ENCODE measurements at regions not wholly inside any gene's neighbourhood (a gene's known extent, or its start where the extent isn't known, plus 50 kb on each side); places are given as distances from the start of the nearest gene placed in this dataset.

DNA sequence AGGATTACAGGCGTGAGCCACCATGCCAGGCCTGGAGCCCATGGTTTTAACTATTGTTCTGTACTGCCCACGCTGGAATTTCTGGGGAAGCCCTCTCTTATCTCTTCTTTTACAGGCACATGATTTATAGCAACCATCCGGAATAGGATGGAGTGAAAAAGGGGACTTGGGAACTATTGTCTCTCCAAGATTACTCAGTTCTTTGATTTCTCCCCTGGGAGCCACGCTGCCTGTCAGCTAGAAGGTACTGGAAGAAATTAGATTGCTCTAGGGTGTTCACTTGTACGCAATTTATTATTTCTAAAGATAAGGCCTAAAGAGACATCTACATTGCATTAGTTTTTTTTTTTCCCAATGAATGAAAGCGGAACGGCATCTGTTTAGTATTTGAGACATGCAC is 65.6 kb upstream of the PTPRJ start:
- Mint-ChIP-seq H3K27ac (peak overlapping the region; percentile 52), H3K36me3 (ENCODE audit: low read depth) (no peaks in the 10 kb centered on the region), H3K9me3 (no peaks in the 10 kb centered on the region), H3K4me1 (ENCODE audit: low read depth) (peaks cover 41% of the 10 kb centered on the region), H3K4me3 (no peak overlapping the region), H3K27me3 (no peaks in the 10 kb centered on the region)
- Histone ChIP-seq H3K27ac (ENCODE audit: low read depth in 1 of 2, low read length in 2 of 2) (no peak overlapping the region), H3K4me3 (ENCODE audit: low read length) (no peak overlapping the region), H3K27me3 (ENCODE audit: control insufficient read depth in 1 of 2, insufficient read depth in 2 of 2, low read length in 2 of 2) (no peaks in the 10 kb centered on the region), H3K36me3 (ENCODE audit: insufficient read depth, low read length) (no peaks in the 10 kb centered on the region), H3K4me1 (ENCODE audit: insufficient read depth, low read length) (peaks cover 41% of the 10 kb centered on the region), H3K9me3 (ENCODE audit: control insufficient read depth in 1 of 2, insufficient read depth in 1 of 2, low read length in 2 of 2) (no peaks in the 10 kb centered on the region)
- no peak for DNase-seq
- ChIA-PET POLR2A (no interaction called here), CTCF (no interaction called here)
- intact Hi-C loops (cut with DNase I, micrococcal nuclease), result no loop called here
- TF ChIP-seq, protein P1, sequence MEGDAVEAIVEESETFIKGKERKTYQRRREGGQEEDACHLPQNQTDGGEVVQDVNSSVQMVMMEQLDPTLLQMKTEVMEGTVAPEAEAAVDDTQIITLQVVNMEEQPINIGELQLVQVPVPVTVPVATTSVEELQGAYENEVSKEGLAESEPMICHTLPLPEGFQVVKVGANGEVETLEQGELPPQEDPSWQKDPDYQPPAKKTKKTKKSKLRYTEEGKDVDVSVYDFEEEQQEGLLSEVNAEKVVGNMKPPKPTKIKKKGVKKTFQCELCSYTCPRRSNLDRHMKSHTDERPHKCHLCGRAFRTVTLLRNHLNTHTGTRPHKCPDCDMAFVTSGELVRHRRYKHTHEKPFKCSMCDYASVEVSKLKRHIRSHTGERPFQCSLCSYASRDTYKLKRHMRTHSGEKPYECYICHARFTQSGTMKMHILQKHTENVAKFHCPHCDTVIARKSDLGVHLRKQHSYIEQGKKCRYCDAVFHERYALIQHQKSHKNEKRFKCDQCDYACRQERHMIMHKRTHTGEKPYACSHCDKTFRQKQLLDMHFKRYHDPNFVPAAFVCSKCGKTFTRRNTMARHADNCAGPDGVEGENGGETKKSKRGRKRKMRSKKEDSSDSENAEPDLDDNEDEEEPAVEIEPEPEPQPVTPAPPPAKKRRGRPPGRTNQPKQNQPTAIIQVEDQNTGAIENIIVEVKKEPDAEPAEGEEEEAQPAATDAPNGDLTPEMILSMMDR (IDR thresholded peaks at IDR 0.05), result no peak
- no peak for ATAC-seq (ENCODE audit: poor library complexity)

DNA sequence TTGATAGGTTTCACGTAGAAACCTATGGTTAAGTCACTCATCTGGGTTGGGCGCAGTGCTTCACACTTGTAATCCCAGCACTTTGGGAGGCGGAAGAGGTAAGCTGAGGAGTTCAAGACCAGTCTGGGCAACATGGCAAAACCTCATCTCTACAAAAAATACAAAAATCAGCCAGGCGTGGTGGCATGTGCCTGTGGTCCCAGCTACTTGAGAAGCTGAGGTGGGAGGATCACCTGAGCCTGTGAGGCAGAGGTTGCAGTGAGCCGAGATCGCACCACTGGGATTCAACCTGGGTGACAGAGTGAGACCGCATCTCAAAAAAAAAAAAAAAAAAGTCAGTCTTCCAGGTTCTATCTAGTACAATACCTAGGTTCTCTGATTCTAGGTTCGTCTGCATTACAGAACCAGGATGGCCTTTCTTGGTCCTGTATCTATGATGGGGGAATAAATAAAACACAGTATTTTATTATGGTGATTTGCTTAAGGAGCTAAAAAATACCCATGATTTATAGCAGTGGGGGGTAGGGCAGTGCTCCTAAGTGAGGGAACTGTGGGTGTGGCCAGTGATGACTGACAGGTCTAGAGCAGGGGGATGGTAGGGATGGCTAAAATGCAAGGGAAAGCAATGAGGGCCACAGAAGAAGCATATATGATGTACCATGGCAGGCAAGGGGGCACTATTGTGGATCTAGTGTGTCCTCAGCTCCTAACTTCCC is 65.5 kb upstream of the NUP160 start:
- Mint-ChIP-seq H3K4me1 (ENCODE audit: low read depth) (peaks cover 31% of the 10 kb centered on the region), H3K4me3 (no peak overlapping the region), H3K27ac (no peak overlapping the region), H3K27me3 (no peaks in the 10 kb centered on the region), H3K9me3 (no peaks in the 10 kb centered on the region), H3K36me3 (ENCODE audit: low read depth) (no peaks in the 10 kb centered on the region)
- DNase-seq (no peak), ATAC-seq (ENCODE audit: poor library complexity) (no peak)
- POLR2A ChIA-PET, result interaction anchor here (0.6 kb wide), 1 partner anchor 286 kb away, joined by 4 read pairs; no protein-coding TSS in a partner anchor
- Histone ChIP-seq H3K27me3 (ENCODE audit: control insufficient read depth in 1 of 2, insufficient read depth in 2 of 2, low read length in 2 of 2) (no peaks in the 10 kb centered on the region), H3K9me3 (ENCODE audit: control insufficient read depth in 1 of 2, insufficient read depth in 1 of 2, low read length in 2 of 2) (no peaks in the 10 kb centered on the region), H3K36me3 (ENCODE audit: insufficient read depth, low read length) (no peaks in the 10 kb centered on the region), H3K4me3 (ENCODE audit: low read length) (no peak overlapping the region), H3K27ac (ENCODE audit: low read depth in 1 of 2, low read length in 2 of 2) (no peak overlapping the region), H3K4me1 (ENCODE audit: insufficient read depth, low read length) (peaks cover 30% of the 10 kb centered on the region)
- TF ChIP-seq, protein P1 (IDR thresholded peaks at IDR 0.05), result no peak
- CTCF ChIA-PET, result interaction anchor here (1.5 kb wide), 1 partner anchor 21 kb away, joined by 7 read pairs; no protein-coding TSS in a partner anchor
- intact Hi-C loops (cut with DNase I, micrococcal nuclease), result no loop called here

DNA sequence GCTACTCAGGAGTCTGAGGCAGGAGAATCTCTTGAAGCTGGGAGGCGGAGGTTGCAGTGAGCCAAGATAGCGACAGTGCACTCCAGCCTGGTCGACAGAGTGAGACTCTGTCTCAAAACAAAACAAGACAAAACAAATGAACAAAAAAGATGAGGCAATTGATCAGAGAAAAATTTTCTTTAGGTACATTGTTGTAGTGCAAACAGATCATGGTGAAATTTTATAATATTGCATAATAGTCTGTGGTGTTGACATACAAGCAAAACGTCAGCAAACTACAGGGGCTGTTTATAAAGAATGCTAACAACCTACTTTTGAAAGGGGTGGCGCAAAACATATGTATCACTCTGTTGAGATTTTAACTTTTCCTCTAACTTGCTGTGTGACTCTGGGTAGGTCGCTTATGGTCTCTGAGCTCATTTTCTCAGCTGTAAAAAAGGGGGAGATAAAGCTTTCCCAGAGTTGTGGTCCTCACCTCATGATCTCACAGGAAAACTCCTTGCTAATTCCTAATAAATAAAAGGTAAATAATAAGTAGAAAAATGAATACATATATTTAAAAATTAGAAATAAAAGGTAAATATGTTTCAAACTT is 64.8 kb upstream of the NUP160 start:
- Mint-ChIP-seq H3K27ac (no peak overlapping the region), H3K4me1 (ENCODE audit: low read depth) (peaks cover 27% of the 10 kb centered on the region), H3K9me3 (no peaks in the 10 kb centered on the region), H3K36me3 (ENCODE audit: low read depth) (no peaks in the 10 kb centered on the region), H3K4me3 (no peak overlapping the region), H3K27me3 (no peaks in the 10 kb centered on the region)
- no peaks in the 10 kb centered on the region for H3K36me3 ChIP-seq (ENCODE audit: insufficient read depth, low read length)
- no peaks in the 10 kb centered on the region for H3K9me3 ChIP-seq (ENCODE audit: control insufficient read depth in 1 of 2, insufficient read depth in 1 of 2, low read length in 2 of 2)
- H3K4me1 ChIP-seq (ENCODE audit: insufficient read depth, low read length), result peaks cover 23% of the 10 kb centered on the region
- TF ChIP-seq, protein P1 (IDR thresholded peaks at IDR 0.05), result no peak
- ATAC-seq (ENCODE audit: poor library complexity) (no peak), DNase-seq (no peak)
- H3K4me3 ChIP-seq (ENCODE audit: low read length), result no peak overlapping the region
- ChIA-PET POLR2A (no interaction called here), CTCF (interaction anchor here (1.5 kb wide), 1 partner anchor 22 kb away, joined by 7 read pairs; no protein-coding TSS in a partner anchor)
- no peak overlapping the region for H3K27ac ChIP-seq (ENCODE audit: low read depth in 1 of 2, low read length in 2 of 2)
- H3K27me3 ChIP-seq (ENCODE audit: control insufficient read depth in 1 of 2, insufficient read depth in 2 of 2, low read length in 2 of 2), result no peaks in the 10 kb centered on the region
- intact Hi-C loops (cut with DNase I, micrococcal nuclease), result no loop called here
